GM12878 (cell line): ENCODE measurements at regions not wholly inside any gene's neighbourhood (a gene's known extent, or its start where the extent isn't known, plus 50 kb on each side); places are given as distances from the start of the nearest gene placed in this dataset.

Experiments used
- ATAC-seq: fragments of 200-7000 bp; cut with Tn5 transposase; 3 replicates; pipeline ENCODE4 v1.9.1; 2020; ENCODE audit warnings: mild to moderate bottlenecking, moderate library complexity
- BruUV-seq: library from RNA; stranded (reverse); fragments of 400-500 nt; replicated peaks from 2 replicates; lab custom pipeline; 2021; lab: Mats Ljungman, UMichigan
- CTCF ChIA-PET: fragments of 300-600 bp; sonication (Branson Sonifier 250); formaldehyde crosslinking; extraction: SDS; loops from one replicate; lab custom pipeline; 2021; ENCODE audit warnings: inconsistent platforms; lab: Yijun Ruan, JAX
- POLR2A ChIA-PET: fragments of 350-600 bp; formaldehyde crosslinking; extraction: SDS; loops from one replicate; lab custom pipeline; 2021; ENCODE audit warnings: inconsistent platforms; lab: Charles Lee
- RAD21 ChIA-PET: fragments of 300-600 bp; sonication (Branson Sonifier 250); formaldehyde crosslinking; loops from one replicate; lab custom pipeline; 2023; ENCODE audit warnings: antibody characterized with exemption; ENCODE audit not compliant: unreplicated experiment; lab: Charles Lee
- SMC1A ChIA-PET: fragments of 300-600 bp; sonication (Branson Sonifier 250); formaldehyde crosslinking; loops from one replicate; lab custom pipeline; 2023; ENCODE audit not compliant: unreplicated experiment, uncharacterized antibody; lab: Charles Lee
- DNase-seq: peaks from one replicate; pipeline ENCODE4 v3.0.0-alpha.2; 2011; ENCODE audit warnings: low read depth, low spot score
- FAIRE-seq: peaks from 3 replicates; lab custom pipeline; 2011; peaks lifted over from hg19 to GRCh38; lab: Jason Lieb, UNC
- H2AFZ ChIP-seq: 2 replicates; pipeline ENCODE4 v1.6.0; 2011; ENCODE audit warnings: low read depth, low read length, control low read depth; ENCODE audit not compliant: control insufficient read depth
- H3K27ac ChIP-seq: 2 replicates; pipeline ENCODE4 v1.5.1; 2011; ENCODE audit warnings: control low read depth; ENCODE audit not compliant: control insufficient read depth, insufficient read depth
- H3K27me3 ChIP-seq, 2 experiments: replicated peaks in 1 of 2; 2 replicates each; pipeline versions ENCODE4 v1.6.0 to v1.6.1; 2011; ENCODE audit warnings: low read length in 1 of 2; ENCODE audit not compliant: control insufficient read depth in 2 of 2, insufficient read depth in 2 of 2
- H3K36me3 ChIP-seq, 2 experiments: 2 replicates each; pipeline ENCODE4 v1.5.1; 2011; ENCODE audit warnings: low read length in 1 of 2; ENCODE audit not compliant: control insufficient read depth in 2 of 2, insufficient read depth in 2 of 2
- H3K4me1 ChIP-seq: 2 replicates; pipeline ENCODE4 v1.6.1; 2011; ENCODE audit warnings: mild to moderate bottlenecking, low read length, moderate library complexity, mixed read lengths; ENCODE audit not compliant: control insufficient read depth, insufficient read depth
- H3K4me2 ChIP-seq: 2 replicates; pipeline ENCODE4 v1.6.0; 2011; ENCODE audit warnings: control low read depth; ENCODE audit not compliant: control insufficient read depth, insufficient read depth
- H3K4me3 ChIP-seq: fragments of 200-600 bp; sonication (generic); 2 replicates; pipeline ENCODE4 v1.5.1; 2016
- H3K79me2 ChIP-seq: 2 replicates; pipeline ENCODE4 v1.6.0; 2011; ENCODE audit warnings: low read length; ENCODE audit not compliant: control insufficient read depth, insufficient read depth
- H3K9ac ChIP-seq: 2 replicates; pipeline ENCODE4 v1.8.0; 2011; ENCODE audit warnings: low read length, control low read depth, mixed read lengths; ENCODE audit not compliant: control insufficient read depth, insufficient read depth
- H3K9me3 ChIP-seq: replicated peaks from 3 replicates; pipeline ENCODE4 v1.5.1; 2011; ENCODE audit warnings: mild to moderate bottlenecking, low read length; ENCODE audit not compliant: control insufficient read depth, insufficient read depth
- H4K20me1 ChIP-seq: 2 replicates; pipeline ENCODE4 v1.6.0; 2011; ENCODE audit not compliant: control insufficient read depth, insufficient read depth
- CHD2 ChIP-seq: IDR thresholded peaks from 2 replicates; pipeline ENCODE4 v1.6.1; 2011; ENCODE audit warnings: low read depth, low read length, improper control_type of control experiment, borderline replicate concordance
- CREM ChIP-seq: IDR thresholded peaks from 2 replicates; pipeline ENCODE4 v1.6.1; 2014; ENCODE audit warnings: antibody characterized with exemption, low read depth
- FOS ChIP-seq: IDR thresholded peaks from 3 replicates; pipeline ENCODE4 v1.6.1; 2011; ENCODE audit warnings: borderline replicate concordance; ENCODE audit not compliant: insufficient read length; ENCODE audit errors: extremely low read depth
- NFXL1 ChIP-seq: fragments of 450-650 bp; IDR thresholded peaks from 2 replicates; pipeline ENCODE4 v1.6.1; 2017; ENCODE audit warnings: antibody characterized with exemption, mild to moderate bottlenecking, borderline replicate concordance
- POLR2AphosphoS2 ChIP-seq: IDR thresholded peaks from 2 replicates; pipeline ENCODE4 v1.6.1; 2011; ENCODE audit warnings: low read depth, mild to moderate bottlenecking, low read length, improper control_type of control experiment, moderate library complexity
- SRF ChIP-seq, 2 experiments: IDR thresholded peaks; 2 replicates each; pipeline ENCODE4 v1.6.1; 2011; ENCODE audit warnings: low read depth in 2 of 2, low read length in 2 of 2, mild to moderate bottlenecking in 1 of 2, moderate library complexity in 1 of 2
- TAF1 ChIP-seq: IDR thresholded peaks from 2 replicates; pipeline ENCODE4 v1.6.1; 2011; ENCODE audit warnings: mild to moderate bottlenecking, low read depth, low read length, borderline replicate concordance
- TARDBP ChIP-seq: IDR thresholded peaks from 2 replicates; pipeline ENCODE4 v1.6.1; 2016; ENCODE audit warnings: borderline replicate concordance
- ZZZ3 ChIP-seq: IDR thresholded peaks from 2 replicates; pipeline ENCODE4 v1.6.1; 2011; ENCODE audit warnings: low read depth; ENCODE audit not compliant: control insufficient read depth, insufficient read length
- WGBS: methylation state at CpG from one replicate; pipeline ENCODE4 v1.1.6; 2016; ENCODE audit warnings: low lambda C conversion rate; ENCODE audit not compliant: insufficient replicate concordance, insufficient coverage; ENCODE audit errors: missing lambda C conversion rate; 5-methylcytosine and 5-hydroxymethylcytosine counted together
- in situ Hi-C: fragments of 300-500 bp; cut with MboI; formaldehyde crosslinking; loops from 9 replicates; pipeline ENCODE4 v1.14.3; 2018; ENCODE audit warnings: mixed read lengths
- intact Hi-C: fragments of 100-400 bp; cut with micrococcal nuclease; formaldehyde crosslinking; loops from one replicate; pipeline ENCODE4 v1.14.2; 2022; ENCODE audit not compliant: unreplicated experiment

GRCh38 chr14:42734041-42734440 lies 1127.4 kb downstream of the LRFN5 start:
- no peaks in the 10 kb centered on the region for H3K36me3 ChIP-seq
- H3K4me2 ChIP-seq, result no peak overlapping the region
- POLR2A ChIA-PET, result no interaction called here
- CTCF ChIA-PET, result no interaction called here
- SMC1A ChIA-PET, result no interaction called here
- H3K9me3 ChIP-seq, result no peaks in the 10 kb centered on the region
- WGBS, result 11% methylated on average over 1 of the region's 1 CpG
- no peak overlapping the region for H3K4me3 ChIP-seq
- in situ Hi-C loops, result no loop called here
- TF ChIP-seq FOS, result no peak
- TF ChIP-seq, all 136 proteins: peak for 0
- no peaks in the 10 kb centered on the region for H3K27me3 ChIP-seq
- RAD21 ChIA-PET, result interaction anchor here (0.7 kb wide), 1 partner anchor 1255 kb away, joined by 4 read pairs; no protein-coding TSS in a partner anchor
- no peaks in the 10 kb centered on the region for H3K4me1 ChIP-seq
- H3K9ac ChIP-seq, result no peak overlapping the region
- no peak overlapping the region for H3K27ac ChIP-seq
- no peak for DNase-seq
- no peak for ATAC-seq
- no peak overlapping the region for H2AFZ ChIP-seq
- H3K79me2 ChIP-seq, result no peaks in the 10 kb centered on the region
- BruUV-seq, result no TSS peak
- FAIRE-seq, result no peak
- H4K20me1 ChIP-seq, result no peaks in the 10 kb centered on the region
- intact Hi-C loops, result no loop called here

GRCh38 chr14:42732005-42732404 lies 1125.3 kb downstream of the LRFN5 start:
- H3K79me2 ChIP-seq, result no peaks in the 10 kb centered on the region
- in situ Hi-C loops, result no loop called here
- ATAC-seq (no peak), FAIRE-seq (no peak), DNase-seq (no peak)
- H2AFZ ChIP-seq, result no peak overlapping the region
- no peaks in the 10 kb centered on the region for H3K36me3 ChIP-seq
- H3K9me3 ChIP-seq, result no peaks in the 10 kb centered on the region
- no peak overlapping the region for H3K4me3 ChIP-seq
- H3K27me3 ChIP-seq, result no peaks in the 10 kb centered on the region
- BruUV-seq, result no TSS peak
- SMC1A ChIA-PET, result no interaction called here
- no peaks in the 10 kb centered on the region for H3K4me1 ChIP-seq
- POLR2A ChIA-PET, result no interaction called here
- no peak overlapping the region for H3K27ac ChIP-seq
- no peaks in the 10 kb centered on the region for H4K20me1 ChIP-seq
- RAD21 ChIA-PET, result no interaction called here
- no peak overlapping the region for H3K4me2 ChIP-seq
- intact Hi-C loops, result no loop called here
- no peak overlapping the region for H3K9ac ChIP-seq
- TF ChIP-seq SRF (IDR thresholded peaks at IDR 0.05; ENCODE audit: low read depth in 2 of 2, low read length in 2 of 2) (no peak), TAF1 (no peak), TARDBP (no peak), ZZZ3 (no peak), CHD2 (no peak), POLR2AphosphoS2 (no peak), CREM (no peak), NFXL1 (no peak)
- CTCF ChIA-PET, result no interaction called here
